ENCODE measurements at regions not wholly inside any gene's neighbourhood (a gene's known extent, or its start where the extent isn't known, plus 50 kb on each side); places are given as distances from the start of the nearest gene placed in this dataset.
"Not testable (repeated sequence)": the region's sequence is repeated elsewhere in the genome, so short reads cannot be mapped to it uniquely, and the experiment has no call there.

DNA sequence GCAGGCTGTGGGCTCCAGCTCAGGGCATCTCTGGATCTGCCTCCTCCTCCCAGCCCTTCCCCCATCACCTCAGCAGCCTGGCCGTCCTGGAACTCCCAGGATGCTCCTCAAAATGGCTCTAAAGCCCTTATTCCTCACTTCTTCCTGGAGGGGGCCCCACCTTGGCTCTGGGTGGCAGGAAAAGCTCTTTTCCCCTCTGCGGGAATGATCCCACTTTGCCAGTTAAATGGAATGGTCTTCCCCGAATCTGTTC is 79.1 kb upstream of the GOLGA6L4 start:
- H4K5ac ChIP-seq (ENCODE audit: low read depth, low read length); in situ Hi-C loops (cut with MboI; ENCODE audit: low sequenced_read_pairs); ATAC-seq (ENCODE audit: low read depth); H2BK15ac ChIP-seq (ENCODE audit: low read depth, low read length); H3K36me3 ChIP-seq (ENCODE audit: control insufficient read depth, insufficient read depth, low read length); H3K9me3 ChIP-seq (ENCODE audit: control insufficient read depth, insufficient read depth, low read length); H2AFZ ChIP-seq (replicated peaks; ENCODE audit: low read length, poor library complexity); H4K91ac ChIP-seq (ENCODE audit: insufficient read depth, low read depth, low read length); H2BK20ac ChIP-seq (ENCODE audit: low read depth, low read length); H3K56ac ChIP-seq (ENCODE audit: extremely low read depth, insufficient read depth, low read length); CTCF ChIA-PET; H3K4me1 ChIP-seq (ENCODE audit: control insufficient read depth, insufficient read depth, low read length); H2AK5ac ChIP-seq (ENCODE audit: low read depth, low read length); dilution Hi-C loops (cut with HindIII; ENCODE audit: low sequenced_read_pairs, unreplicated experiment); BruUV-seq (replicated peaks); POLR2A ChIA-PET (ENCODE audit: unreplicated experiment); H3K79me1 ChIP-seq (ENCODE audit: low read depth in 1 of 2, low read length in 2 of 2); H4K8ac ChIP-seq (ENCODE audit: low read depth in 2 of 2, low read length in 2 of 2); H2BK120ac ChIP-seq (ENCODE audit: low read depth, low read length); H3K14ac ChIP-seq (replicated peaks; ENCODE audit: low read depth, low read length); H3K9ac ChIP-seq (ENCODE audit: low read depth, low read length); H2BK5ac ChIP-seq (ENCODE audit: low read depth, low read length, poor library complexity, severe bottlenecking); H3K4me2 ChIP-seq (ENCODE audit: low read depth, low read length); intact Hi-C loops (cut with micrococcal nuclease); H3K9me1 ChIP-seq (ENCODE audit: insufficient read depth, low read length); H3K4ac ChIP-seq (ENCODE audit: low read depth, low read length); H3K4me3 ChIP-seq (ENCODE audit: insufficient read depth, low read depth, low read length); DNase-seq; H3K18ac ChIP-seq (ENCODE audit: low read depth, low read length); H4K20me1 ChIP-seq (ENCODE audit: insufficient read depth, low read length); H3K27ac ChIP-seq (ENCODE audit: insufficient read depth, low read length); H2AK9ac ChIP-seq (replicated peaks; ENCODE audit: low read depth, low read length, poor library complexity); H3K27me3 ChIP-seq (ENCODE audit: control insufficient read depth, insufficient read depth, low read length); H3K23ac ChIP-seq (ENCODE audit: low read depth, low read length): not testable (repeated sequence)
- 67% methylated on average over 2 of the region's 3 CpGs; no CpG with 5 or more reads in 1 of the 2 experiments for WGBS, 2 experiments (ENCODE audit: extremely low coverage in 2 of 2, insufficient read length in 1 of 2)

DNA sequence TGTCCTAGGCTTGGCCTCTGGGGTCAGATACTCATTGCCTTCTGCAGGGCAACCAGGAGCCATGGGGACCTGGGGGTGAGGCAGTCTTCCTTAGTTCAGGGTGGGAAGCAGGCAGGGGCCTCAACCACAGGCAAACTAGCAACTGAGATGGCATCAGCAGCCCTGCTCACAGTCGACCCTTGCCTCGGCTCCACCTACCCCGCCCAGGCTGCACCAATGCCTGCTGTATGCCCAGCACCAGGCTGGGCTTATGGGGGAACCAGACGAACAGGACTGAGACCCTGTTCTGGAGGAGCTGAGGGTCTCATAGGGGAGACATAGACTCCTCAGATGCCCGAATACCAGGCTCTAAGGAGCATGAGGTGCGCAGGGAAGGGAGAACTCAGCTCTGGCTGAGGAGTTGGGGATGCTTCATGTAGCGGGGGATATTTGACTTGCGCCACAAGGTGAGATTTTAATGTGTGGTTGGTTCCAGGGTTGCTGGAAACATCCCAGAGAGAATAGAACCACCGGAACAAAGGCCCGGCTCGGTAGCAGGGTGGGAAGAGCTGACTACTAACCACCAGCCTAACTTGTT is 78.4 kb upstream of the GOLGA6L4 start:
- H3K27me3 ChIP-seq (ENCODE audit: control insufficient read depth, insufficient read depth, low read length); intact Hi-C loops (cut with micrococcal nuclease); dilution Hi-C loops (cut with HindIII; ENCODE audit: low sequenced_read_pairs, unreplicated experiment); H3K4me2 ChIP-seq (ENCODE audit: low read depth, low read length); H2AK5ac ChIP-seq (ENCODE audit: low read depth, low read length); DNase-seq; H2BK5ac ChIP-seq (ENCODE audit: low read depth, low read length, poor library complexity, severe bottlenecking); H3K36me3 ChIP-seq (ENCODE audit: control insufficient read depth, insufficient read depth, low read length); H3K14ac ChIP-seq (replicated peaks; ENCODE audit: low read depth, low read length); H4K20me1 ChIP-seq (ENCODE audit: insufficient read depth, low read length); H3K4me3 ChIP-seq (ENCODE audit: insufficient read depth, low read depth, low read length); H3K56ac ChIP-seq (ENCODE audit: extremely low read depth, insufficient read depth, low read length); H2AFZ ChIP-seq (replicated peaks; ENCODE audit: low read length, poor library complexity); H3K23ac ChIP-seq (ENCODE audit: low read depth, low read length); BruUV-seq (replicated peaks); POLR2A ChIA-PET (ENCODE audit: unreplicated experiment); H3K9me3 ChIP-seq (ENCODE audit: control insufficient read depth, insufficient read depth, low read length); H3K18ac ChIP-seq (ENCODE audit: low read depth, low read length); H3K27ac ChIP-seq (ENCODE audit: insufficient read depth, low read length); in situ Hi-C loops (cut with MboI; ENCODE audit: low sequenced_read_pairs); H4K8ac ChIP-seq (ENCODE audit: low read depth in 2 of 2, low read length in 2 of 2); H2BK15ac ChIP-seq (ENCODE audit: low read depth, low read length); H3K4me1 ChIP-seq (ENCODE audit: control insufficient read depth, insufficient read depth, low read length); ATAC-seq (ENCODE audit: low read depth); H2BK20ac ChIP-seq (ENCODE audit: low read depth, low read length); H2AK9ac ChIP-seq (replicated peaks; ENCODE audit: low read depth, low read length, poor library complexity); H4K91ac ChIP-seq (ENCODE audit: insufficient read depth, low read depth, low read length); H3K9me1 ChIP-seq (ENCODE audit: insufficient read depth, low read length); H3K9ac ChIP-seq (ENCODE audit: low read depth, low read length); H4K5ac ChIP-seq (ENCODE audit: low read depth, low read length); H3K4ac ChIP-seq (ENCODE audit: low read depth, low read length); CTCF ChIA-PET; H3K79me1 ChIP-seq (ENCODE audit: low read depth in 1 of 2, low read length in 2 of 2); H2BK120ac ChIP-seq (ENCODE audit: low read depth, low read length): not testable (repeated sequence)
- 86% methylated on average over 4 of the region's 11 CpGs; no CpG with 5 or more reads in 1 of the 2 experiments for WGBS, 2 experiments (ENCODE audit: extremely low coverage in 2 of 2, insufficient read length in 1 of 2)
